Vagina (tissue), 2 donors: ENCODE measurements at regions not wholly inside any gene's neighbourhood (a gene's known extent, or its start where the extent isn't known, plus 50 kb on each side); places are given as distances from the start of the nearest gene placed in this dataset.
"Not testable (repeated sequence)": the region's sequence is repeated elsewhere in the genome, so short reads cannot be mapped to it uniquely, and the experiment has no call there.

Source experiments
- DNase-seq, 2 donors: peaks; one replicate each; pipeline ENCODE4 v3.0.0-alpha.2; 2017; ENCODE audit errors: extremely low spot score in 2 of 2
- H3K27ac ChIP-seq: fragments of 200-600 bp; sonication (generic); one replicate; pipeline ENCODE4 v1.5.1; 2019
- H3K27me3 ChIP-seq: fragments of 200-600 bp; sonication (generic); one replicate; pipeline ENCODE4 v1.5.1; 2019
- H3K36me3 ChIP-seq, 2 donors: fragments of 200-600 bp; sonication (generic); one replicate each; pipeline ENCODE4 v1.5.1; 2017 to 2019
- H3K4me1 ChIP-seq: fragments of 200-600 bp; sonication (generic); one replicate; pipeline ENCODE4 v1.5.1; 2019
- H3K4me3 ChIP-seq, 2 donors: fragments of 200-600 bp; sonication (generic); 1 replicate in 1 of 2; 2 replicates in 1 of 2; pipeline ENCODE4 v1.5.1; 2016 to 2019
- H3K9me3 ChIP-seq: fragments of 200-600 bp; sonication (generic); one replicate; pipeline ENCODE4 v1.5.1; 2019
- POLR2A ChIP-seq, 2 donors: fragments of 450-650 bp; IDR thresholded peaks; one replicate each; pipeline ENCODE4 v1.6.1; 2017; ENCODE audit warnings: antibody characterized with exemption in 2 of 2, mild to moderate bottlenecking in 2 of 2, moderate library complexity in 2 of 2
- POLR2AphosphoS5 ChIP-seq, 2 donors: sonication (generic); formaldehyde crosslinking; IDR thresholded peaks; one replicate each; pipeline ENCODE4 v1.9.0; 2017; ENCODE audit warnings: antibody characterized with exemption in 2 of 2, mild to moderate bottlenecking in 2 of 2, low read depth in 1 of 2; ENCODE audit not compliant: insufficient read depth in 1 of 2
- intact Hi-C: fragments of 100-400 bp; cut with DNase I; formaldehyde crosslinking; loops from one replicate; pipeline ENCODE4 v1.15.1; 2023
- TF ChIP-seq, protein P1 (sequence below), 3 experiments: fragments of 450-650 bp in 2 of 3; fragments of 200-600 bp in 1 of 3; sonication (generic) in 1 of 3; IDR thresholded peaks; one replicate each; pipeline ENCODE4 v1.5.1; 2017 to 2019; ENCODE audit warnings: antibody characterized with exemption in 3 of 3, mild to moderate bottlenecking in 2 of 3, moderate library complexity in 2 of 3

DNA sequence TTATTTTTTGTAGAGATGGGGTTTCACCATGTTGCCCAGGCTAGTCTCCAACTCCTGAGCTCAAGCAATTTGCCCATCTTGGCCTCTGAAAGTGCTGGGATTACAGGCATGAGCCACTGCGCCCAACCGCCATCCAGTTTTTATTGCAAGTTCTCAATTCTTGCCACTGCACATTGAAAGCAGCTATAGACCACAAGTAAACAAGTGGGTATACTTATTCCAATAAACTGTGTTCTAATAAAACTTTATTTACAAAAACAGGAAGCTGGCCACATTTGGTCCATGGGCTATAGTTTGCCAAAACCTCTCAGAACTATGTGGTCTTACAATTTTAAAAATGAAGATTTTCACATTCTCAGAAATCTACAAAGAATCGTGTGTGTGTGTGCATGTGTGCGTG, 313.6 kb upstream of the RASGEF1B start:
- Histone ChIP-seq H3K9me3 (no peaks in the 10 kb centered on the region), H3K4me1 (no peaks in the 10 kb centered on the region), H3K27ac (no peak overlapping the region), H3K4me3 (no peak overlapping the region), H3K36me3 (no peaks in the 10 kb centered on the region), H3K27me3 (no peaks in the 10 kb centered on the region)
- DNase-seq, result no peak
- intact Hi-C loops, result no loop called here
- TF ChIP-seq, protein P1, sequence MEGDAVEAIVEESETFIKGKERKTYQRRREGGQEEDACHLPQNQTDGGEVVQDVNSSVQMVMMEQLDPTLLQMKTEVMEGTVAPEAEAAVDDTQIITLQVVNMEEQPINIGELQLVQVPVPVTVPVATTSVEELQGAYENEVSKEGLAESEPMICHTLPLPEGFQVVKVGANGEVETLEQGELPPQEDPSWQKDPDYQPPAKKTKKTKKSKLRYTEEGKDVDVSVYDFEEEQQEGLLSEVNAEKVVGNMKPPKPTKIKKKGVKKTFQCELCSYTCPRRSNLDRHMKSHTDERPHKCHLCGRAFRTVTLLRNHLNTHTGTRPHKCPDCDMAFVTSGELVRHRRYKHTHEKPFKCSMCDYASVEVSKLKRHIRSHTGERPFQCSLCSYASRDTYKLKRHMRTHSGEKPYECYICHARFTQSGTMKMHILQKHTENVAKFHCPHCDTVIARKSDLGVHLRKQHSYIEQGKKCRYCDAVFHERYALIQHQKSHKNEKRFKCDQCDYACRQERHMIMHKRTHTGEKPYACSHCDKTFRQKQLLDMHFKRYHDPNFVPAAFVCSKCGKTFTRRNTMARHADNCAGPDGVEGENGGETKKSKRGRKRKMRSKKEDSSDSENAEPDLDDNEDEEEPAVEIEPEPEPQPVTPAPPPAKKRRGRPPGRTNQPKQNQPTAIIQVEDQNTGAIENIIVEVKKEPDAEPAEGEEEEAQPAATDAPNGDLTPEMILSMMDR (IDR thresholded peaks at IDR 0.05), result no peak
- no peak for TF ChIP-seq POLR2AphosphoS5 (IDR thresholded peaks at IDR 0.05; ENCODE audit: insufficient read depth in 1 of 2, low read depth in 1 of 2)
- no peak for TF ChIP-seq POLR2A (IDR thresholded peaks at IDR 0.05)

DNA sequence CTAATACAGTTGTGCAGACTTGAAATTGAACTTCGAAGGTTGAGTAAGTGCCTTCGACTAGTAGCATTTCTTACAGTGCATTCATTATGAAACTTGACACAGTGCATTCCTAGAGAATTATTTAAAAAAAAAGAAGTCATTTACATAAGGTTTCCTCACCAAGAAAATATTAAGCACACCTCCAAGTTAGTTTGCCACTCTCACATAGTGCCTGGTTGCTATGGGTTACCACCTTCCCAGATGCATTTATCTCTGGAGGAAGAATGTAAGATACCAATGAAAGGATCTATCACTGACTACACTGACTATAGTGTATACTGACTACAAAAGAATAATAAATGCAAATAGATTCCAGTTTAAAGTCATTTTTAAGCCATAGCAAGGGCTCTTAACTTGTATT, 311.9 kb upstream of the RASGEF1B start:
- no peak for DNase-seq
- no peaks in the 10 kb centered on the region for H3K27me3 ChIP-seq
- no peak overlapping the region for H3K27ac ChIP-seq
- TF ChIP-seq, protein P1 (IDR thresholded peaks at IDR 0.05), result no peak
- no peaks in the 10 kb centered on the region for H3K36me3 ChIP-seq
- intact Hi-C loops, result no loop called here
- H3K4me3 ChIP-seq, result no peak overlapping the region
- H3K4me1 ChIP-seq, result no peaks in the 10 kb centered on the region
- H3K9me3 ChIP-seq, result no peaks in the 10 kb centered on the region

DNA sequence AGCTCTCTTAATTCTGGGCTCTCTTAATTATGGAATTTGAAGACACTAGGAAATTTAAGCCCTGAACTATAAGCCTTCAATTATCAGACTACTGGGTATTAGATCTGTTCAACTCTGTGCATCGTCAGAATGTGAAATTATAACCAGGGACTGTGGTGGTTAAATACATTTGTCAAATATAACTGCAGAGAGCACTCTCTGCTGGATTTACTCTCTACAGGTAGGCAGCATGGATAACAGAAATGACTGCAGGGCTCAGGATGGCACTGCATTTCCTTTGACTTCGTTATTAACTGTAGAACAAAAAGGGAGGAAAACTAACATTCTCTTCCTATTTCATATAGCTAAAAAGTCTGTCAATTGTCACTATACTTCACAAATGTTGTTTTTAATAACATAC, 310.1 kb upstream of the RASGEF1B start:
- Histone ChIP-seq H3K27ac (no peak overlapping the region), H3K36me3 (no peaks in the 10 kb centered on the region), H3K27me3 (no peaks in the 10 kb centered on the region), H3K4me1 (no peaks in the 10 kb centered on the region), H3K4me3 (no peak overlapping the region), H3K9me3 (no peaks in the 10 kb centered on the region)
- TF ChIP-seq POLR2A (IDR thresholded peaks at IDR 0.05) (no peak), POLR2AphosphoS5 (IDR thresholded peaks at IDR 0.05; ENCODE audit: insufficient read depth in 1 of 2, low read depth in 1 of 2) (no peak)
- TF ChIP-seq, protein P1 (IDR thresholded peaks at IDR 0.05), result no peak
- intact Hi-C loops, result no loop called here
- no peak for DNase-seq

DNA sequence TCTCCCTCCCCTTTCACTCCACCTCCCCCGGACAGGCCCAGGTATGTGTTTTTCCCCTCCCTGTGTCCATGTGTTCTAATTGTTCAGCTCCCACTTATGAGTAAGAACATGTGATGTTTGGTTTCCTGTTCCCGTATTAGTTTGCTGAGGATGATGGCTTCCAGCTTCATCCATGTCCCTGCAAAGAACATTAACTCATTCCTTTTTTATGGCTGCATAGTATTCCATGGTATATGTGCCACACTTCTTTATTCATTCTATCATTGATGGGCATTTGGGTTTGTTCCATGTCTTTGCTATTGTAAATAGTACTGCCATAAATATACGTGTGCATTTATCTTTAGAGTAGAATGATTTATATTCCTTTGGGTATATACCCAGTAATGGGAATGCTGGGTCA, 306.0 kb upstream of the RASGEF1B start:
- H3K9me3 ChIP-seq, intact Hi-C loops: not testable (repeated sequence)

DNA sequence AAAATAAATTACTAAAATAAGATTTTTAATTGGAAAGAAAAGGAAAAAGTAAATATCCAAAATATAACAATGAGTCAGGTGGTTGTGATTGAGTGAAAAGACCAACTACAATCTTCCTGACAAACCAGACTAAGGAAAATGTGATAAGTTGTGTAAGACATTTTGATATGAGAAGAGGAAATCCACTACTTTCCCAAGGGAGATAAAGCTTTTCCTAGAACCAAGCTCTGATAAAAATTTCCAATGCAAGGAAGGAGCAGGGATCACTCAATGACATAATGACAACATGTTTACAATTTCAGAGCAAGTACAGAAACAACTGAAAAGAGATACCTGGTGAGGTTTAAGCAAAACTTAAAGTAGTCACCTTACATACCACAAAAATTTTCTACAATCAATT, 305.1 kb upstream of the RASGEF1B start:
- DNase-seq, result no peak
- H3K9me3 ChIP-seq, result no peaks in the 10 kb centered on the region
- intact Hi-C loops, result no loop called here

More for the DNA sequence above, 306.0 kb upstream of the RASGEF1B start:
- not testable (repeated sequence) for H3K4me3 ChIP-seq, H3K27me3 ChIP-seq, H3K27ac ChIP-seq, H3K36me3 ChIP-seq, DNase-seq, H3K4me1 ChIP-seq

More for the DNA sequence above, 305.1 kb upstream of the RASGEF1B start:
- Histone ChIP-seq H3K4me3 (no peak overlapping the region), H3K4me1 (no peaks in the 10 kb centered on the region), H3K27ac (no peak overlapping the region), H3K36me3 (no peaks in the 10 kb centered on the region), H3K27me3 (no peaks in the 10 kb centered on the region)
- TF ChIP-seq, protein P1 (IDR thresholded peaks at IDR 0.05), result no peak
- TF ChIP-seq POLR2A (IDR thresholded peaks at IDR 0.05) (no peak), POLR2AphosphoS5 (IDR thresholded peaks at IDR 0.05; ENCODE audit: insufficient read depth in 1 of 2, low read depth in 1 of 2) (no peak)
